K562 (cell line): ENCODE measurements at regions not wholly inside any gene's neighbourhood (a gene's known extent, or its start where the extent isn't known, plus 50 kb on each side); places are given as distances from the start of the nearest gene placed in this dataset.

Experiments
- AFF1 ChIP-seq, 2 experiments: fragments of 450-650 bp; IDR thresholded peaks; 2 replicates each; pipeline ENCODE4 v1.6.1; 2018; ENCODE audit warnings: mild to moderate bottlenecking in 2 of 2, low read depth in 1 of 2; ENCODE audit not compliant: partially characterized antibody in 2 of 2
- ARID2 ChIP-seq: fragments of 450-650 bp; IDR thresholded peaks from 2 replicates; pipeline ENCODE4 v1.6.1; 2017; ENCODE audit warnings: antibody characterized with exemption, mild to moderate bottlenecking
- BRCA1 ChIP-seq, 2 experiments: fragments of 450-650 bp in 1 of 2; sonication (generic) in 1 of 2; formaldehyde crosslinking in 1 of 2; IDR thresholded peaks; 2 replicates each; pipeline versions ENCODE4 v1.5.0 to v1.6.1; 2017 to 2020; ENCODE audit warnings: mild to moderate bottlenecking in 1 of 2, missing genetic modification reagents in 1 of 2
- CTBP1 ChIP-seq: fragments of 450-650 bp; IDR thresholded peaks from 2 replicates; pipeline ENCODE4 v1.6.1; 2016; ENCODE audit warnings: borderline replicate concordance
- ESRRB ChIP-seq: fragments of 250-450 bp; sonication (Bioruptor Pico); IDR thresholded peaks from 2 replicates; pipeline ENCODE4 v1.5.0; 2020; ENCODE audit warnings: mild to moderate bottlenecking, moderate library complexity, borderline replicate concordance
- MYC ChIP-seq, 2 experiments: fragments of 250-450 bp in 1 of 2; sonication (Bioruptor Pico) in 1 of 2; IDR thresholded peaks; 2 replicates each; pipeline versions ENCODE4 v1.5.1 to v1.6.1; 2012 to 2021; ENCODE audit warnings: low read depth in 2 of 2, borderline replicate concordance in 1 of 2, improper control_type of control experiment in 1 of 2, low read length in 1 of 2, mild to moderate bottlenecking in 1 of 2, moderate library complexity in 1 of 2
- POLR2AphosphoS5 ChIP-seq: IDR thresholded peaks from 2 replicates; pipeline ENCODE4 v1.6.1; 2011; ENCODE audit warnings: mild to moderate bottlenecking, low read depth, low read length, moderate library complexity; ENCODE audit not compliant: control insufficient read depth, insufficient read depth
- RBFOX2 ChIP-seq: fragments of 200-400 bp; formaldehyde crosslinking; IDR thresholded peaks from 2 replicates; pipeline ENCODE4 v1.6.1; 2017; ENCODE audit warnings: low read depth, mild to moderate bottlenecking, low read length, moderate library complexity
- RBM15 ChIP-seq: fragments of 200-400 bp; formaldehyde crosslinking; IDR thresholded peaks from 2 replicates; pipeline ENCODE4 v1.6.1; 2018; ENCODE audit warnings: mild to moderate bottlenecking, low read length, moderate library complexity; ENCODE audit not compliant: insufficient read depth
- SAFB ChIP-seq: fragments of 200-400 bp; formaldehyde crosslinking; IDR thresholded peaks from 2 replicates; pipeline ENCODE4 v1.6.1; 2017; ENCODE audit warnings: low read depth, low read length, borderline replicate concordance
- SMAD1 ChIP-seq: fragments of 150-350 bp; IDR thresholded peaks from 2 replicates; pipeline ENCODE4 v1.6.1; 2014; ENCODE audit warnings: low read length, low read depth; ENCODE audit not compliant: partially characterized antibody
- SRSF3 ChIP-seq: fragments of 200-400 bp; formaldehyde crosslinking; IDR thresholded peaks from 2 replicates; pipeline ENCODE4 v1.6.1; 2016; ENCODE audit warnings: mild to moderate bottlenecking, low read length, moderate library complexity; ENCODE audit not compliant: insufficient read depth
- TFE3 ChIP-seq: fragments of 450-650 bp; formaldehyde crosslinking; IDR thresholded peaks from 2 replicates; pipeline ENCODE4 v1.4.0; 2020; ENCODE audit warnings: mild to moderate bottlenecking, mixed read lengths
- TOE1 ChIP-seq, 2 experiments: fragments of 450-650 bp in 1 of 2; sonication (generic) in 1 of 2; formaldehyde crosslinking in 1 of 2; IDR thresholded peaks; 2 replicates each; pipeline versions ENCODE4 v1.7.1 to v1.8.0; 2016 to 2022; ENCODE audit warnings: borderline replicate concordance in 2 of 2, mild to moderate bottlenecking in 2 of 2, antibody characterized with exemption in 1 of 2, inconsistent platforms in 1 of 2, low read depth in 1 of 2, missing genetic modification reagents in 1 of 2, moderate library complexity in 1 of 2
- ZBTB12 ChIP-seq: fragments of 250-450 bp; sonication (Bioruptor Pico); IDR thresholded peaks from 2 replicates; pipeline ENCODE4 v1.4.0; 2020
- ZNF24 ChIP-seq: fragments of 450-650 bp; IDR thresholded peaks from 2 replicates; pipeline ENCODE4 v1.6.1; 2016
- ZNF41 ChIP-seq: fragments of 250-450 bp; sonication (Bioruptor Pico); conservative IDR thresholded peaks from 2 replicates; pipeline ENCODE4 v1.4.0; 2020; ENCODE audit warnings: mild to moderate bottlenecking

DNA sequence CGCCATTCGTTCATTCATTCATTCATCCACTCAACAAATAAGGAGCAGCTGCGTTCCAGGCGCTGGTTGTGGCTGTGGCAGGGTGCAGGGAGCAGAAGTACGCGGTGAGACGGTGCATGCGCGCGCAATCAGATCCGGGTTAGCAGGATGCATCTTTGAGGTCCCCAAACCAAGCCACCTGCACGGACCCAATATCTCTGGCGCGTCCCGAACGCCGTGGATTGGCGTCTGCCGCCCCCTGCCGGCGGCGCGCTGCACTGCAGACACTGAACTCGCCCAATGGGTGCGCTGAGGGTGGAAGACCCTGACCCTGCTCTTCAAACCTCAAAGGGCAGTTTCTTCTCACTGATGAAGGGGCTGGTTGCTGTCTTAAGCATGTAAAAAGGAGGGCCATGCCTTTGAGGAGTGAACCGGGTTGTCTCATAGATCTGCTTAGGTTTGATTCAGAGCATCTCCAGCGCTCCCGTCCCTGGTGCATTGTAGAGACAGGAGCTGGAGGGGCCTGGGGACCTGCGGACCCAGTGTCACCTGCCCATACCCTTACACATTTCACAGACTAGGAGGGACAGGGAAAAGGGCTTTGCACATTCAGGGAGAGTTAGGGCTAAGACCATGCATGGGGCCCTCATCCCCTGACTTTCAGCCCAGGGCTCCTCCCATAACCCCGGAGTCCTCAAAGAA, 102.5 kb downstream of the RAMP3 start (continued):
- TF ChIP-seq ARID2 (peak; percentile 64; the same call in 1 of the 2 replicates), TFE3 (CRISPR knock-in tag) (no peak), AFF1 (IDR thresholded peaks at IDR 0.05; ENCODE audit: low read depth in 1 of 2, partially characterized antibody in 2 of 2) (no peak), RBM15 (no peak), SMAD1 (no peak), BRCA1 (IDR thresholded peaks at IDR 0.05) (no peak), BRCA1 (CRISPR knock-in tag; IDR thresholded peaks at IDR 0.05) (no peak), ZBTB12 (CRISPR knock-in tag) (no peak), TOE1 (IDR thresholded peaks at IDR 0.05; ENCODE audit: borderline replicate concordance) (no peak), TOE1 (CRISPR knock-in tag; IDR thresholded peaks at IDR 0.05; ENCODE audit: borderline replicate concordance, low read depth) (no peak), MYC (IDR thresholded peaks at IDR 0.05; ENCODE audit: low read depth, low read length) (0 out of 2 replicates have a peak, but pooled peaks have one; percentile 11), MYC (CRISPR knock-in tag; IDR thresholded peaks at IDR 0.05; ENCODE audit: borderline replicate concordance, low read depth) (no peak), SAFB (no peak), CTBP1 (peak; percentile 59; the same call in 1 of the 2 replicates), SRSF3 (no peak), RBFOX2 (no peak), ESRRB (CRISPR knock-in tag) (no peak), POLR2AphosphoS5 (no peak), ZNF24 (peak; percentile 97), ZNF41 (CRISPR knock-in tag) (no peak)
